Inflammatory macrophage treated with lipopolysaccharide for 1 hour (primary cell): ENCODE measurements at regions not wholly inside any gene's neighbourhood (a gene's known extent, or its start where the extent isn't known, plus 50 kb on each side); places are given as distances from the start of the nearest gene placed in this dataset.

ENCODE experiments used
- DNase-seq, 2 donors: peaks; one replicate each; pipeline ENCODE4 v3.0.0-alpha.2; 2020 to 2022

DNA sequence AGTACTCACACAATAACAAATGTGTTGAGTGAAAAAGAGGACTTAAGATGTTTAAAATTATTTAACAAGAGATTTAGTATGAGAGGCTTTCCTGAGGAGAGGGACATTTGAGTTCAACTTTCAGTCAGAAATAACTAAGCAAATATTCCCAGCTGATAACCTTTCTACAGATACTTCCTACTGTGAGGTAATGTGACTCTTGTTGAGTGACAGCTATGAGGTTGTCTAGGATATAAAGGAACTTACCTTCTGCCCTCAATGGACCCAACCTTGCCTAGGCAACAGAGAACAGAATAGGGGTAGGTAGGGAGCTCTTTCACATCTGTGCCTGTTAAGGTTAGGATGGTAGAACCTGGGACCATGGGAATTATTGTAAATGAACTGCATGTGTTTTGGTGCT, 54.7 kb downstream of the GLUD2 start:
- DNase-seq = no peak

DNA sequence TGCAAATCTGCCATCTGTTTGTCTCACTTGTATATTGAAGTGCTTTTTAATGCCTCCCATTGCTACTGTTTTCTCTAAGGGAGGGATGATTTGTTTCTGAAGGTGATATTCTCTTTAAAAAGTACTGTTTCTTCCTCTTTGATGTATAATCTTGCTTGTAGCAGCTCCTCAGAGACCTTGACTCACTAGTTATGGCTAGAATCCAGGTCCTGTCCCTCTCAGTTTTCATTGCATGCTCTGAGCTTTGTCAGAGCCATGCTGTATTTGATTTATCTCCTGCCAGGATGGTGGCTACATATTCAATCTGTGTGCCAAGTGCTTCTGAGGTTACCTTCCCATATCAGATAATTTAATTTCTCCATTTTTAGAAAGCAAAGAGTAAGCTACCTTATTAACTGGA, 56.0 kb downstream of the GLUD2 start:
- DNase-seq = no peak

DNA sequence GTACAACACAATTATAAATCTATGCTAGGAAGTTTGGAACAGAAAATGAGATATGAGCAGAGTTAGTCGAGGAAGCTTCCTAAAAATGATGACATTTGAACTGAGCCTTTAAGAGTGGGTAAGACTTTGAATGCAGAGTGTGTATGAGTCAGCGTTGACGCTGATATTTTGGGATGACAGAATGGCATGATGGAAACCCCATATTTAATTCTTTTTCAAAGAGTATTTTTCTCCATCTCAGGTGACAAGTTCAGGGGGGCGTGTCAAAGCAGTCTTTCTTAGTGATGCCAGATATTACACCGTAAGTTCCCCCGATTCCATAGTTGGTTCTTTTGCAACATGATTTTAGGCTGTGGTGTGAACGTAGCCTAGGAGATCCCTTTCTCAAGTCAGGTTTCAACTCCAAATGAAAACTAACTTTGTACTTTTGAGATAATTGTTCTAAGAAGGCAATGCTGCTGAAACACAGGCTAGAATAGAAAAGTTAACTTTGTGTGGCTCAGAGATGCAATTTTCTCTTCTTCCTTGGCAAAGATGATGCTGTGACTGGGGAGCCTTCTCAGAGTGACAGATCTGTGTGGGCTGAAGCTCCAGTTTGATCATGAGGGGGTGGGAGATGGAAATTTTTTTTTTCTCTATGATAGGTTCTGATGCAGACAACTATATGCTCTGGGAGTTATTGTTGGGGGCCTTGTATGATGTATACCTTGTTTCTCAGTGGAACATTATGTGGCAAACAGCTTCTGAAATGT, 59.2 kb downstream of the GLUD2 start:
- no peak for DNase-seq

DNA sequence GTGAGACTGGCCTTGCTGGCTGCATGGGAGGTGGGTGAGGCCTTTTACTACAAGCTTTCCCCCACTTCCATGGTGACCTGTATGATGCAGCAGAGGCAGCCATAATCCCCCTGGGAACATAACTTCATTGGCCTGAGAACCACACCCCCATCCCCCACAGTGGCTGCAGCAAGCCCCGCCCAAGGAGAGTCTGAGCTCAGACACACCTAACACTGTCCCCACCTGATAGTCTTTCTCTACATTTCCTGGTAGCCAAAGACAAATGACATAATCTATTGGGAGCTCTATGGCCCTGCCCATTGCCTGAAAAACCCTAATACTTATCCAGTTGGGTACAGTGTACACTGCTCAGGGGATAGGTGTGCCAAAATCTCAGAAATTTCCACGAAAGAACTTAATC, 62.6 kb downstream of the GLUD2 start:
- DNase-seq = no peak

DNA sequence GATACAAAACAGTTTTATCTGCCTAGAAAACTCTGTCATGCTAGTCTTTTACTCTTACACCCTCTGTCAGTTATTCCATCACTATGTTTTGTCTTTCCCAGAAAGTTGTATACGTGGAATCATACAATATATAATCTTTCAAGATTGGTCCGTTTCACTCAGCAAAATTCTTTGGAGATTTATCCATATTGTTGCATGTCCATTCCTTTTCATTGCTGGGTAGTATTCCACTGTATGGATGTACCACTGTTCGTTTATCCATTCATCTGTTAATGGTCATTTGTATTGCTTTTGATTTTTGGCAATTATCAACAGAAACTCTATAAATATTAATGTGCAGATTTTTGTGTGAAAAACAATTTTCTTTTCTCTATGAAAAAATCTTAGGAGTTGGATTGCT, 63.1 kb downstream of the GLUD2 start:
- DNase-seq = no peak

DNA sequence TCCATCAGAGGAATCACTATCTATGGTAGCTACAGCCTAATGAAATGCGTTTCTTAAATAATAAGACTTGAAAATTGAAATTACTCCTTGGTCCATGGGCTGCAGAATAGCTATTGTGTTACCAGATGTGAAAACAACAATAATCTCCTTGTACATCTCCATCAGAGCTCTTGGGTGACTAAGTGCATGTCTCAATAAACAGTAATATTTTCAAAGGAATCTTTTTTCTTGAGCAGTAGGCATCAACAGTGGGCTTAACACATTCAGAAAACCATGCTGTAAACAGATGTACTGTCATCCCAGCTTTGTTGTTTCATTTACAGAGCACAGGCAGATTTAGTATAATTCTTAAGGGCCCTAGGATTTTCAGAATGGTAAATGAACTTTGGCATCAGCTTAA, 67.3 kb downstream of the GLUD2 start:
- DNase-seq = no peak

DNA sequence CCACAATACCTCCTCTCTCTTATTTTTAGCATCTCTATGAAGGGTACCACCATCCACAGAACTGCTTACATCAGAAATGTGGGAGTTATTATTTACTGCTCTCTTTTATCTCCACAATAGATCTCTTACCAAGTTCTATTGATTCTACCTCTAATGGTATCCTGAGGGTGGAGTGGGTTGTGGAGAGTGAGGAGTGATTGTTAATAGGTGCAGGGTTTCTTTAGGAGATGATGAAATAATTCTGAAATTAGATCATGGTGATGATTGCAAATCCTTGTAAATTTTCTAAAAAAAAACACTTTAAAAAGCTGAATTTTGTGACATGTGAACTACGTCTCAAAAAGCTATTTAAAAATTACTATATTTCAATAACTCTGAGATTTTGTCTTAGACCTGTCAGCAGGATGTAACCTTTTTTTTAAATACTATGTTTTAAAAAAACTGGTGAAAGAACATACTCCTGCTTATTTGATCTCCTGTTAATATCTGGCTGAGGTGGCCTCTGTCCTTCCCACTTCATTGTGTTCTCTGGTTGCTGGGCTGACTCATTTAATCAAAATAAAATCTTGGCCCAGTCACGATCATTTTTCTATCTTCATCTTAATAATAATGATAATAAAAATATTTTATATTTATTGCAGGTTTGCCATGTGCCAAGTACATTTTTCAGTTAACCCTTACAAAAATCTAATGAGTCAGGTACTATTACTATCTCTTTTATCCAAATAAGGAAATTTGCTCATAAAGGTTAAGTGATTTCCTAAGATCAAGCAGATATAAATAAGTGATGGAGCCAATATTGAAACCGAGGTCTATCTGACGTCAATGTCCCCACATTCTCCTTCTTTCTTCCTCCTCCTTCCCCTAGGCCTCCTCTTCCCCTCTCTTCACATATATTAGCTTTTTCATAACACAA, 73.5 kb downstream of the GLUD2 start:
- DNase-seq = no peak

DNA sequence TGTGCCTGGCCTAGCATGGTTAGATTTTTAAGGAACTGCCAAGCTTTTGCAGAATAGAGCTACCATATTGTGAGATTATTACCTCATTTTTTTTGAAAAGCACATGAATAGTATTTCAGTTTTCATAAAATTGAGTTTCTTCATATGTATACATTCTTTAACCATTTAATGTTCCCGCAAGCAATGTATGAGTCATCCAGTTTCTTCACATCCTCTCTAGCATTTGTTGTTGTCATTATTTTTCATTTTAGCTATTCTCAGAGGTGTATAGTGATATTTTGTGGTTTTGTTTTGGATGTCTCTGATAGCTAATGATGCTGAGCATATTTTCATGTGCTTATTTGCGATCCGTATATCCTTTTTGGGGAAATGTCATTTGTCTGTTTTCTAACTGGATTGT, 74.9 kb downstream of the GLUD2 start:
- DNase-seq = no peak

DNA sequence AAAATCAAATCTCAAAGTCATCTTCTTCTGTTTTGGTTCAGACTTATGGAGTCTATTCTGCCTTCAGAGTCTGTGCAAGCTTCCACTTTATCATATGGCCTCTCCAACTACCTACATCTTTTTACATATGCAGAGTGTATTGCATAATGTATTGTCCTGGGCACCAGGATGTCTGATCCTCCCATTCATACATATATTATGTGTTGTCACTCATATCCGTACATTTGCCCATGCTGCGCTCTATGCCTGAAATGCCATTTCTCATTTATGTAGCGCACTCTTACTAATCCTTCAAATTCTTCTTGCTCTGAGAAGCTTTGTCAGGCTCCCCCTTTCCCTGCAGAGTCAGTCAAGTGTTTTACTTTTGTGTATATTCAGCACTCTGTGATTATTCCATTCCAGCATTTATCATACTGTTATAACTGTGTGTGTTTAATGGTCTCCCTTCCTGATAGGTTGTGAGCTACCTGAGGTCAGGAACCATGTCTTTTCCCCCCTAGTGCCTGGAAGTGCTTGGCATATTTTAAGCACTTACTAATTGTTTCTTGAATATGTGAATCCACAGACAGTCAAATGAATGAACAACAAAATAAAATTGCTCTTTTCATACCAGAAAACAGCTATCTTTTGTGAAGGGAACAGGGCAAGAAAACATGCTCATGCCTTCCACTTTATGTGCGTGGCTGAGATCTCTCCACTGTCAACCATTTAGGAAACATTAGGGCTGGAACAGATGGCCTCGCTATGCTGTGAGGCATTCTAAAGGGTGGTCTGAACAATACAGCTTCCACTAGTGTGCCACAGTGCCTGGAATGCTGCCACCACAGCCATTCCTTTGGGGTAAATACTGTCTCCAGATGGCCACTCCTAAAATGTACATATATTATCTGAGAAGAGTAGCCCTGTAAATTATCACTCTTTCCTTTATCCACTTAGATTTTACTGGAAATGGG, 81.8 kb downstream of the GLUD2 start:
- no peak for DNase-seq

DNA sequence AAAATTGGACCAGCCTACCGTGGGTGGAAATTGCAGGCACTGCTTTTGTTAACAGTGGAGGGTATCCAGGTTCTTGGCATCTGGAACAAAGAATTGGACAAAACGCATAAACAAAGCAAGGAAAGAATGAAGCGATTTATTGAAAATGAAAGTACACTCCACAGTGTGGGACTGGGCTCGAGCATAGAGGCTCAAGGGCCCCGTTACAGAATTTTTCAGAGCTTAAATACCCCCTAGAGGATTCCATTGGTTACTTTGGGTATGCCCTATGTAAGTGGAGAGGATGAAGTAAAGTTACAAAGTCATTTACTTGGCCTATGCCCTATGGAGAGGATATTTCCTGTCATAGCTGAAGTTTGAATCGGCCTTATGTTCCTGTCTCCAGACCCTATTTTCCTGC, 85.3 kb downstream of the GLUD2 start:
- no peak for DNase-seq

DNA sequence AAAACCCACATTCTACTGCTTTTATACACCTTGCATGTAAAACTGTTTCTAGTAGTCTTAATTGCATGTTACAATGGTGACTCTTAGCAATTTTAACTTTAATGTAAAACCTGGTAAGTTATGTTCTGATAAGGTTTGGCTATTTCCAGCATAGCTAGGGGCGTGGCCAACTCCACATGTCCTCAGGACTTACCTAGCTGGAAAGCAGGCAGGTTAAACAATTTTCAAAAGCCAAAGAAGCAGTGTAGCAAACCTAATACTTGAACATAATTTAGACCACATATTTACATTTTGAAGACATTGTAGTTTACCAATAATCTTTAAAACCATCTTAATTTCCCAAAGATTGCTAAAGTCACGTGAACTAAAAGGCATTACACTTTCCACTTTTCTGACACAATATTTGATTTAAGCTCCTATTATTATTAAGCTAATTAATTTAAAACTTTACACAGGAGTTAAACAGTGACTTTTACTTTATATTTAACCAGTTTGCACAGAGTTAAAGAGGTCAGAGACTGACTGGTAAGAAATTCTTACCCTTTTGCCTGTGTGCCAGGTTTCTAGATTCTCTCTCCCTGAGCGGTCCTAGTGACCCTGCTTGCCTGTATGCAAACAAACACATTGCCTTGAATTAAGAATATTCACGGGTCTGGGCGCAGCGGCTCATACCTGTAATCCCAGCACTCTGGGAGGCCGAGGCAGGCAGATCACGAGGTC, 88.2 kb downstream of the GLUD2 start:
- DNase-seq = no peak

DNA sequence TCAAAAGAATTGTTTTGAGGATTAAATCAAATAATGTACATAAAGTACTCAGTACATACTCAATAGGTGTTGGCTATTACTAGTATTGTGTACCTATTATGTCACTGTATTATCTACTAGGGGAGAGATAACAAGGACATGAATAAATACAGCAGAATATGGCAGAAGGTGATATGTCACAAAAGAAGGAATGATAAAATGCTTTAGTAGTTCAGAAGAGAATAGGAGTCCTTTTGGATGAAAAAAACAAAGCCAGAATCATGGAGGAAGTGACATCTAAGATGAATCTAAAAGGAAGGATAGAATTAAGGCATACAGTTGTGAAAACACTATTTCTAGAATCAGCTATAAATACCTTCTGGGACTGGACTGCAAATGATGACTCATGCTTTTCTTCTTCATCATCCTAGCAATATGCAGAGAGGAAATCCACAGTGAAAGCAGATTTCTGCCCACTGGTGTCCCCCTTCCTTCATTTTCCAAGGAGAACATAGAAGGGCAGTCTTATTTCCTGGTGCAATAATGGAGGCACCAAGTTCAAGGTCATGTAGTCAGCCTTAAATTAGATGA, 98.7 kb downstream of the GLUD2 start:
- DNase-seq = no peak

DNA sequence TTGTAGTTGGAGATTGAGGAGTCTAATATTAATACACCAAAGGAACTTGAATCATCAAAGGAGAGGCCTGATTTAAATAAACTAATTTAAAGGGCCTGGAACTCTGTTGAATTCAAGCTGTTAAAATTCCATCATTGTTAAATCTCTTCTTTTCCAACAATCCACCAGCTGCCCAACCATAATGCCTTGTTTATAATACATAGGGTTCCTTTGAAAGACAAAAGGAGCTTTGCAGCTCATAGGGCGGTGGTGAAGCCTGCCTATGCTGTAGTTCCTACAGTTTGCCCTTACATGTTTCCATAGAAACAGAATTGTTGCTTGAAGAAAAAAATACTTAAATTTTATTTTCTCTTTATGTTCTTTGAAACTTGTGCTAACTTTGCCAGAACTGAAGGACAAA, 102.8 kb downstream of the GLUD2 start:
- DNase-seq = no peak

DNA sequence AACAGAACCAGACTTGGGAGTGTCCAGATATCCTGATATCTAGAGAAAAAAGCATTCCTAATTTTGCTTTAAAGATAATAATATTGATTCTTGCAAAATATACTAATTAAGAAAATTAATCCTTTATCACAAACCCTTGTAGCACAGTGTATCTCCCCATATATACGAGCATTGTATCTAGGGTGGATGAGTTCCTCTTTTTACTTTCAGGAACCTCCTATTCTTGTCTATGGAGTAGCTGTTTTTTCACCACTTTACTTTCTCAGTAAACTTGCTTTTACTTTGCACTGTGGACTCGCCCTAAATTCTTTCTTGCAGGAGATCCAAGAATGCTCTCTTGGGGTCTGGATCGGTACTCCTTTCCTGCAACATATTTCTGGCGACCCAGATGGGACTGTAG, 103.9 kb downstream of the GLUD2 start:
- no peak for DNase-seq

DNA sequence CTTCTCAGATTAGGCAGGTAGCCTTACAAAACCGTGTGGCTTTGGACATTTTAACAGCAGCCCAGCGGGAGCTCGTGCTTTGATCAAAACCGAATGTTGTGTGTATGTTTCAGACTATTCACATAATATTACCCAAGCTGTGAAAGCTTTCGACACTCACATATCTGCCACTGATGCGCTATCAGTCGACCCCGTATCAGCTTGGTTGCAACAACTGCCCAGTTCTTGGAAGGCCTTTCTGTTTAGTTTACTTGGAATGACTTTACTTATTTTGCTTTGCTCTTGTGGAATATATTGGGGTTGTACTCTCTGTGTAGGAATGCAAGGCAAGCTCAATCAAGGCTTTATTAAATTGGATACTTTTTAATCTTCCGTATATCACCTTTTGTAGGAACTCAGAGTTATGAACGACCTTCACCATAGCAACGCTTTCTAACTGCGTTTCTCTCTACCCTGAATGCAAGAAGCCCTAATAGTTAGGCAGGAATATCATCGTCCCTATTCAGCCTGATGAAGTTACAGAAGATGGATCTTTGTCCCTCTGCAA, 107.5 kb downstream of the GLUD2 start:
- no peak for DNase-seq

DNA sequence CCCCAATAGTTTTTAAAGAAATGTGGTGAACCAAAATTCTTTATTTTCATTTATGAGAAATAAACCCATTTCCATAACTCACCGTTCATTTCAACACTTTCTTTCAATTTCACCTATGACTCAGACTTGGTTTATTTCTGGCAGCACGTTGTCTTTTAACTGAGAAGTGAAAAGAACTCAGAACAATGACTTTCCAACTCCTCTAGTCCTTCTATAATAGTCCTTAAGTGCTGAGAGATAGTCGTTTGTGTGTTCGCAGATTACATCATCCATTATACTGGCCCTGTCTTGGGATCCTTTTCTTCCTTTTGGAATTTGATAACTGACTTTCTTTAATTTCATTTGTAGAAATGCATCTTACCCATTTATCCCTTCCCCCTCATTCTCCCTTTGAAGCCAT, 113.6 kb downstream of the GLUD2 start:
- no peak for DNase-seq

DNA sequence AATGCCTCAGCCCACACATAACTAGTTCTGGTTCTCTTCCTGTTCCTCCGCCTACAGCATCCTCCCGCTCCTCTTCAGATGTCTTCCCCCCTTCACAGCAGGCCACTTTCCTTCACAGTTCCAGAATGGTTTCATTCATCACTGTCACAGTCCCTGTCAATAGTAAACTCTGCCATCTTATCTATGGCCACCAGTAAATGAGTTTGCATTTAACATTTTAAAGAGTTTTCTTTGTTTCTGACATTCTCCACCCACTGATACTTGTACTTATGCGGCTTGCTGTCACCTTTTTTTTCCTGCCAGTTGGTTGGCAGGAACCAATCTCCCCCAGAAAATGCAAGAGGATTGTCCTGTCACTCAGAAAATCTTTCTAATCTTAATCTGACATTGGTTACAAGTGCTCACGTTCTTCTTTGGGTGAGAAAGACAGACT, 114.1 kb downstream of the GLUD2 start:
- no peak for DNase-seq

DNA sequence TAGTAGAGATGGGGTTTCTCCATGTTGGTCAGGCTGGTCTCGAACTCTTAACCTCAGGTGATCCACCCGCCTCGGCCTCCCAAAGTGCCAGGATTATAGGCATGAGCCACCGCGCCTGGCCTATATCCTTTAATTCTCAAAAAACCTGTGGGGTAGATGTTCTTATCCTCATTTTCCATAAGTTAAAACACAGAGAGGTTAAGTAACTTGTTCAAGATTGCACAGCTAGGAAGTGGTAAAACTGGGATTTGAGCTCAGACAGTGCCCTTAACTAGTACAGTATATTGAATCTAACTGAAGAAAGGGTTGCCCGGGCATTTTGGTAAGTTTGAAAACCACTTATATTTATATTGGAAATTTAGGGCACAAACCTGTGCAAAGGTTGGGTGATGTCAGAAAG, 116.0 kb downstream of the GLUD2 start:
- no peak for DNase-seq

DNA sequence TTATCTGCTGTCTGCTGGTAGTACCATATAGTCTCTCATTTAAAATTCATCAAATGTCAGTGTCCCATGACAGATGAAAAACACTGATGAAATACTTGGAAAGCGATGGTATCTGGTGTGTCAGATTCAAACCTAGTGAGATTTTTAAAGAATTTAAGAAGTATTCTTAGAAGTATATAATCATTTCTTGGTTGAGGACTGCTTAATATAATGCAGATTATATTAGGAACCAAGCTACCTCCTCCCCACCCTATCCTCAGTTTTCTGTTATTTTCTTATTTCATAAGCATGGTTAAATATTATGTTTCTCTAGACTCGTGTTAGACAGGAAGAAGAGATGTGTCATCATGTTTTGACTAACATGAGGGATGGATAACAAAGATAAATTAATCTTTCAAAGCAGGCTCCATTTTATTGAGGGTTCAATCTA, 118.5 kb downstream of the GLUD2 start:
- no peak for DNase-seq

DNA sequence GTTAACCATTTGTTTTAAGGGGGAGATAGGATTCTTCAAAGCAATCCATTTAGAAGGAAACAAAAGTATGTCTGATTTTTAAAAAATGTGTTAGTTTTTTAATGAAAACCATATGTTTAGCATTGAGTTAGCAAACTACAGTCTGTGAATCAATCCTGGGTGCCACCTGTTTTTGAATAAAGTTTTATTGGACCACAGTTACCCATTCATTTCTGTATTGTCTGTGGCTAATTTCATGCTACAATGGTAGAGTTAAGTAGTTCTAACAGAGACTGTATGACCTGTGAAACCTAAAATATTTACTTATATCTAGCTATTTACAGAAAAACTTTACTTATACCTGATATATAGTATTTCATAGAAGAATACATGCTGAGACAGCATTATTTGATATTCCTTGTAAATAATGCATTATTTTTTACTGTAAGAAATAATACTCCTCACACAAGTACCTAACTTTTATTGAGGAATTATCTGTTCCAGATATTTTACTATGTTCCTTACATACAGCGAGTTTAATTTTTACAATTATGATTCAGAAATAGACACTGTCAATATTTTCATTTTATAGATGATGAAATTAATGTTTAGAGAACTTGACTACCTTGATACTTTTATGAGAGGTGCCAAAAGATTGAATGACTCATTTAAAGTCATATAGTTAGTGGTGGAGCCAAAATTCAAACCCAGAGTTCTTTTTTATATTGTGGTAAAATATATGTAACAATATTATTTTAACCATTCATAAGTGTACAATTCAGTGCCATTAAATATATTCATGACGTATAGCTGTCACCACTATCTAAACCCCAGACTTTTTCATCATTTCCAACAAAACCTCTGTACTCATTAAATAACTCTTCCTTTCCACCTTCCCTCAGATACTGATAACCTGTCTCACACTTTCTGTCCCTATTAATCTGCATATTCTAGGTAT, 122.0 kb downstream of the GLUD2 start:
- no peak for DNase-seq

DNA sequence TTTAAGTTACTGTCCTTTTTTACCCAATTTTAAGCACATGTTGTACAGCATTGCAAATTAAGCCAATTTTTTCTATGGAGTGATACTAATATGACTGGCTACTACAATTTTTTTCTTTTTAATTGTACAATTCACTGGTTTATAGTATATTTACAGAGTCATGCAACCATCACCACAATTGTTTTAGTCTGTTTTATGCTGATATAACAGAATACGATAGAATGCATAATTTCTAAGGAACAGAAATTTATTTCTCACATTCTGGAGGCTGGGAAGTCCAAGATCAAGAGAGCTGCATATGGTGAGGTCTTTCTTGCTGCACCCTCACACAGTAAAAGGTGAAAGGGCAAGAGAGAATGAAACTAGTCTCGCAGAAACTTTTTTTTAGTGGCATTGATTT, 125.3 kb downstream of the GLUD2 start:
- no peak for DNase-seq
